ENCODE measurements at regions not wholly inside any gene's neighbourhood (a gene's known extent, or its start where the extent isn't known, plus 50 kb on each side); places are given as distances from the start of the nearest gene placed in this dataset.

GRCh38 chr13:59409634-59410200, 754.0 kb downstream of the DIAPH3 start:
- Histone ChIP-seq H3K9ac (ENCODE audit: insufficient read length, low read depth) (no peak overlapping the region), H3K4me3 (ENCODE audit: insufficient read length, low read depth) (no peak overlapping the region), H3K36me3 (ENCODE audit: insufficient read depth, insufficient read length, low read length) (no peaks in the 10 kb centered on the region), H3K27me3 (ENCODE audit: insufficient read depth, insufficient read length) (no peaks in the 10 kb centered on the region), H3K9me3 (ENCODE audit: insufficient read depth, low read length) (no peaks in the 10 kb centered on the region; the same call in 1 of the 2 replicates), H3K4me1 (ENCODE audit: insufficient read depth, insufficient read length) (no peaks in the 10 kb centered on the region)
- peak; percentile 84 for DNase-seq (ENCODE audit: low read depth, low spot score)
- TF ChIP-seq YY1 (IDR thresholded peaks at IDR 0.05; ENCODE audit: insufficient read depth, insufficient read length) (no peak), SUZ12 (IDR thresholded peaks at IDR 0.05; ENCODE audit: extremely low read depth, insufficient read depth, insufficient read length) (no peak), ZNF274 (IDR thresholded peaks at IDR 0.05; ENCODE audit: low read depth, low read length) (no peak)

- Histone ChIP-seq H3K9ac (ENCODE audit: insufficient read length, low read depth) (no peak overlapping the region), H3K4me1 (ENCODE audit: insufficient read depth, insufficient read length) (no peaks in the 10 kb centered on the region), H3K36me3 (ENCODE audit: insufficient read depth, insufficient read length, low read length) (no peaks in the 10 kb centered on the region), H3K4me3 (ENCODE audit: insufficient read length, low read depth) (no peak overlapping the region), H3K9me3 (ENCODE audit: insufficient read depth, low read length) (no peaks in the 10 kb centered on the region; the same call in 1 of the 2 replicates), H3K27me3 (ENCODE audit: insufficient read depth, insufficient read length) (no peaks in the 10 kb centered on the region)
- TF ChIP-seq SUZ12 (IDR thresholded peaks at IDR 0.05; ENCODE audit: extremely low read depth, insufficient read depth, insufficient read length), result no peak
- TF ChIP-seq ZNF274 (IDR thresholded peaks at IDR 0.05; ENCODE audit: low read depth, low read length), result no peak
- no peak for TF ChIP-seq YY1 (IDR thresholded peaks at IDR 0.05; ENCODE audit: insufficient read depth, insufficient read length)
- no peak for DNase-seq (ENCODE audit: low read depth, low spot score)
Measured at GRCh38 chr13:59413126-59413525, 750.6 kb downstream of the DIAPH3 start.

GRCh38 chr13:59414006-59414405, 749.7 kb downstream of the DIAPH3 start:
- DNase-seq (ENCODE audit: low read depth, low spot score), result no peak
- H3K4me3 ChIP-seq (ENCODE audit: insufficient read length, low read depth), result no peak overlapping the region
- H3K4me1 ChIP-seq (ENCODE audit: insufficient read depth, insufficient read length), result no peaks in the 10 kb centered on the region
- no peaks in the 10 kb centered on the region for H3K27me3 ChIP-seq (ENCODE audit: insufficient read depth, insufficient read length)
- no peak overlapping the region for H3K9ac ChIP-seq (ENCODE audit: insufficient read length, low read depth)
- TF ChIP-seq YY1 (IDR thresholded peaks at IDR 0.05; ENCODE audit: insufficient read depth, insufficient read length) (no peak), ZNF274 (IDR thresholded peaks at IDR 0.05; ENCODE audit: low read depth, low read length) (no peak), SUZ12 (IDR thresholded peaks at IDR 0.05; ENCODE audit: extremely low read depth, insufficient read depth, insufficient read length) (no peak)
- no peaks in the 10 kb centered on the region for H3K36me3 ChIP-seq (ENCODE audit: insufficient read depth, insufficient read length, low read length)
- no peaks in the 10 kb centered on the region; the same call in 1 of the 2 replicates for H3K9me3 ChIP-seq (ENCODE audit: insufficient read depth, low read length)

GRCh38 chr13:59415498-59415897, 748.2 kb downstream of the DIAPH3 start:
- Histone ChIP-seq H3K4me3 (ENCODE audit: insufficient read length, low read depth) (no peak overlapping the region), H3K9ac (ENCODE audit: insufficient read length, low read depth) (no peak overlapping the region), H3K9me3 (ENCODE audit: insufficient read depth, low read length) (no peaks in the 10 kb centered on the region; the same call in 1 of the 2 replicates), H3K27me3 (ENCODE audit: insufficient read depth, insufficient read length) (no peaks in the 10 kb centered on the region), H3K4me1 (ENCODE audit: insufficient read depth, insufficient read length) (no peaks in the 10 kb centered on the region), H3K36me3 (ENCODE audit: insufficient read depth, insufficient read length, low read length) (no peaks in the 10 kb centered on the region)
- DNase-seq (ENCODE audit: low read depth, low spot score), result no peak
- TF ChIP-seq SUZ12 (IDR thresholded peaks at IDR 0.05; ENCODE audit: extremely low read depth, insufficient read depth, insufficient read length) (no peak), YY1 (IDR thresholded peaks at IDR 0.05; ENCODE audit: insufficient read depth, insufficient read length) (no peak), ZNF274 (IDR thresholded peaks at IDR 0.05; ENCODE audit: low read depth, low read length) (no peak)

GRCh38 chr13:59416561-59416960, 747.2 kb downstream of the DIAPH3 start:
- TF ChIP-seq SUZ12 (IDR thresholded peaks at IDR 0.05; ENCODE audit: extremely low read depth, insufficient read depth, insufficient read length), result no peak
- TF ChIP-seq ZNF274 (IDR thresholded peaks at IDR 0.05; ENCODE audit: low read depth, low read length), result no peak
- TF ChIP-seq YY1 (IDR thresholded peaks at IDR 0.05; ENCODE audit: insufficient read depth, insufficient read length), result no peak
- Histone ChIP-seq H3K4me3 (ENCODE audit: insufficient read length, low read depth) (no peak overlapping the region), H3K27me3 (ENCODE audit: insufficient read depth, insufficient read length) (no peaks in the 10 kb centered on the region), H3K9me3 (ENCODE audit: insufficient read depth, low read length) (no peaks in the 10 kb centered on the region), H3K4me1 (ENCODE audit: insufficient read depth, insufficient read length) (no peaks in the 10 kb centered on the region), H3K9ac (ENCODE audit: insufficient read length, low read depth) (no peak overlapping the region), H3K36me3 (ENCODE audit: insufficient read depth, insufficient read length, low read length) (no peaks in the 10 kb centered on the region)
- no peak for DNase-seq (ENCODE audit: low read depth, low spot score)

- no peaks in the 10 kb centered on the region for H3K27me3 ChIP-seq (ENCODE audit: insufficient read depth, insufficient read length)
- H3K36me3 ChIP-seq (ENCODE audit: insufficient read depth, insufficient read length, low read length), result no peaks in the 10 kb centered on the region
- no peaks in the 10 kb centered on the region for H3K9me3 ChIP-seq (ENCODE audit: insufficient read depth, low read length)
- TF ChIP-seq ZNF274 (IDR thresholded peaks at IDR 0.05; ENCODE audit: low read depth, low read length) (no peak), SUZ12 (IDR thresholded peaks at IDR 0.05; ENCODE audit: extremely low read depth, insufficient read depth, insufficient read length) (no peak), YY1 (IDR thresholded peaks at IDR 0.05; ENCODE audit: insufficient read depth, insufficient read length) (no peak)
- no peak overlapping the region for H3K9ac ChIP-seq (ENCODE audit: insufficient read length, low read depth)
- H3K4me1 ChIP-seq (ENCODE audit: insufficient read depth, insufficient read length), result no peaks in the 10 kb centered on the region
- H3K4me3 ChIP-seq (ENCODE audit: insufficient read length, low read depth), result no peak overlapping the region
- no peak for DNase-seq (ENCODE audit: low read depth, low spot score)
Measured at GRCh38 chr13:59422646-59423045, 741.1 kb downstream of the DIAPH3 start.

- Histone ChIP-seq H3K4me1 (ENCODE audit: insufficient read depth, insufficient read length) (no peaks in the 10 kb centered on the region), H3K27me3 (ENCODE audit: insufficient read depth, insufficient read length) (no peaks in the 10 kb centered on the region), H3K36me3 (ENCODE audit: insufficient read depth, insufficient read length, low read length) (no peaks in the 10 kb centered on the region), H3K9me3 (ENCODE audit: insufficient read depth, low read length) (no peaks in the 10 kb centered on the region), H3K9ac (ENCODE audit: insufficient read length, low read depth) (no peak overlapping the region), H3K4me3 (ENCODE audit: insufficient read length, low read depth) (no peak overlapping the region)
- TF ChIP-seq YY1 (IDR thresholded peaks at IDR 0.05; ENCODE audit: insufficient read depth, insufficient read length), result no peak
- no peak for TF ChIP-seq ZNF274 (IDR thresholded peaks at IDR 0.05; ENCODE audit: low read depth, low read length)
- TF ChIP-seq SUZ12 (IDR thresholded peaks at IDR 0.05; ENCODE audit: extremely low read depth, insufficient read depth, insufficient read length), result no peak
- no peak for DNase-seq (ENCODE audit: low read depth, low spot score)
Measured at GRCh38 chr13:59423708-59424340, 739.9 kb downstream of the DIAPH3 start.

Data from NT2/D1 (cell line).